ENCODE measurements at regions not wholly inside any gene's neighbourhood (a gene's known extent, or its start where the extent isn't known, plus 50 kb on each side); places are given as distances from the start of the nearest gene placed in this dataset.

DNA sequence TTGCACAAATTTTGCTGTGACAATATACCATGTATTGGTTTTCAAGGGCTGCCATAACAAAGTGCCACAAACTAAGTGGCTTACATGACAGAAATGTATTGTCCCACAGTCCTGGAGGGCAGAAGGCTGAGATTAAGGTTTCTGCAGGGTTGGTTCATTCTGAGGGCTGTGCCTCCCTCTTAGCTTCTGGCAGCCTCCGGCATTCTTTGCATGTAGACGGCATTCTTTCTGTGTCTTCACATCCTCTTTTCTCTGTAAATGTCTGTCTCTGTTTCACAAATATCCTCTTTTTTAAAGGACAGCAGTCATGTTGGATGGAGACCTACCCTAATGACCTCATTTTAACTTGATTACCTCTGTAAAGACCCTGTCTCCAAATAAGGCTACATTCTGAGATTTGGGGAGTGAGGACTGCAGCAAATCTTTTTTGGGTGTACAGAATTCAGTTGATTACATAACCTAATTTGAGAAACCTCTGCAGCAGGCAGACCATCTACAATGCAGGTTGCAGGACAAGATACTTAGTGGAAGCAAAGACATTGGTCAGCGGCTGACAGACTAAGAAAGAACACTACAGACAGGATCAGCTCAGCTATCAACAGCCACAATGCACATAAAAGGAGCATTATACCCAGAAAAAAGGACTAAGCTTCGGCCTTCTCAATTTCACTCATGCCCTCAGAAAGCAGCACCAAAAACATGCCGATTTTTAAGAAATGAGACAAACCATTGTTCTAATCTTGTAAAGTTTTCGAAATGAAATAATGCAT is 84.6 kb upstream of the FAM3C start:
- H3K27ac Mint-ChIP-seq = no peak overlapping the region
- DNase-seq (ENCODE audit: low spot score in 2 of 2) = no peak
- no peak for ATAC-seq
- H3K36me3 Mint-ChIP-seq = no peaks in the 10 kb centered on the region
- no peaks in the 10 kb centered on the region for H3K9me3 Mint-ChIP-seq

DNA sequence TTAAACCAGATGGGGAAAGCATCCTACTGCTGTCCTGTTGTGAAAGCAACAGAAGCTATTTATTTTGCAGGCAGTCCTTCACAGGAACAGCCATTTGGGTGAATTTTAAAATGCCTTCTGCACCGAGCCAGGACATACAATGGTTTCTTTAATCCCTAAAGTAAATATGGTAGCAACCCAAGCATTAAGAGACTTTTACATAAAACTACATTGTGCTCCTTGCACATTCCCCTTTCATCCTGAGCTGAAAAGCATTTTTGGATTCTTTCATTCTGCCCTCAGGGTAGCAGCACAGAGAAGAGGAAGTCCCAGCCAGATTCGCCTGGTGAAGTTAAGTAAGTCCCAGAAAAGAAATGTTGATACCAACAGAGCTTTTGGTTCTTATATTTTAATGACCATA is 84.0 kb upstream of the FAM3C start:
- Mint-ChIP-seq H3K9me3 (no peaks in the 10 kb centered on the region), H3K27ac (no peak overlapping the region), H3K36me3 (no peaks in the 10 kb centered on the region)
- no peak for ATAC-seq
- no peak for DNase-seq (ENCODE audit: low spot score in 2 of 2)

DNA sequence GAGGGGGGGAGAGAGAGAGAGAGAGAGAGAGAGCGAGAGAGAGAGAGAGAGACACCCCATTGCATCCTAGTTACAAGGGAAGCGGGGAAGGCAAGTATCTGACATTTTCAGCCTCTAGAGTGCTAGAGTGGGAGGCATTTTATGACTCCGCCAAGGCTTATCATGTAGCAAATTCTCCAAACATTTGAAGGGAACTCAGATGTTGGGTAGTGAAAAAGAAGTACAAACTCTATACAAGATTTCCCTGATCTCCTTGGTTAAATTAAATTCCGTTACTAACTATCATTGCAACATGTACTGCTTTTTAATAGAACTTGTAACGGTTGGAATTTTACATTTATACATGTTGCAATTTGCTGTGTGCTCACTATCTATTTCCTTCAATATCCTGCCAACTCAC is 83.4 kb upstream of the FAM3C start:
- Mint-ChIP-seq H3K27ac (no peak overlapping the region), H3K36me3 (no peaks in the 10 kb centered on the region), H3K9me3 (no peaks in the 10 kb centered on the region)
- ATAC-seq (no peak), DNase-seq (ENCODE audit: low spot score in 2 of 2) (no peak)

DNA sequence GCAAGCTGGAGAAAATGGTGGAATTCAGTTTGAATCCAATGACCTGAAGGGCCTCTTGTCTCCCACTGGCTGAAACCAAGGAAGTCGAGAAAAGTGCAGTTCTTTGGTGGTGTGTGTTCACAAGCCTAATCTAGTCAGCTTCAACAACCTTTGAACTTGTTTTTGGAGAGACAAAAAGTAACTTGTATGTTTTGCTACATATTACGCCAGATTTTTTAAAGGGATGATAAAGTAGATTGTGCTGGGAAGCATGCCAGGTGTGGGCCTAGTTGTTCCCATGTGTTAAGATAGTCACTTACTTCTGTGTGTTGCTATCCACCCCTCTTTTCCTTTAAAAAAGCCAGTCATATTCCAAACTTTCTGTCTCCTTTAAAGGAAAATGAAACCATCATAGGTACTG is 79.7 kb upstream of the FAM3C start:
- ATAC-seq = no peak
- Mint-ChIP-seq H3K36me3 (peaks cover 0 to 4% of the 10 kb centered on the region in 2 donors), H3K9me3 (peaks cover 0 to 4% of the 10 kb centered on the region in 2 donors), H3K27ac (no peak overlapping the region)
- no peak for DNase-seq (ENCODE audit: low spot score in 2 of 2)

DNA sequence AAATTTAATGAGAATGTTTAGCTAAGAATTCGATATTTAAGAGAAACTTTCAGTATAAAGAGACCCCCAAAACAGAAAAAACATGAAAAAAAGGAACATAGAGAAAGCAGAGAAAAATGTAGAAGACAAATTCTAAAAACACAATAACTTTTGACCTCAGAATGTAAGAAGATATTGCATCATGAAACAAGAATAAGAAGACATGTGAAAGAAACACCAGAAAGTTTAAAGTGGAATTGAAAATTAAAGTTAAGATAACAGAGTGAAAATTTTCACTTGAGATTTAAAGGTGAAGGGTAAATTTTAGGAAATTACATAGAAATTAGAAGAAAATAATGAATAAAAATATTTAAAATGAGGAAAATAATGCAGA is 78.2 kb upstream of the FAM3C start:
- peaks cover 0 to 4% of the 10 kb centered on the region in 2 donors for H3K9me3 Mint-ChIP-seq
- ATAC-seq = no peak

DNA sequence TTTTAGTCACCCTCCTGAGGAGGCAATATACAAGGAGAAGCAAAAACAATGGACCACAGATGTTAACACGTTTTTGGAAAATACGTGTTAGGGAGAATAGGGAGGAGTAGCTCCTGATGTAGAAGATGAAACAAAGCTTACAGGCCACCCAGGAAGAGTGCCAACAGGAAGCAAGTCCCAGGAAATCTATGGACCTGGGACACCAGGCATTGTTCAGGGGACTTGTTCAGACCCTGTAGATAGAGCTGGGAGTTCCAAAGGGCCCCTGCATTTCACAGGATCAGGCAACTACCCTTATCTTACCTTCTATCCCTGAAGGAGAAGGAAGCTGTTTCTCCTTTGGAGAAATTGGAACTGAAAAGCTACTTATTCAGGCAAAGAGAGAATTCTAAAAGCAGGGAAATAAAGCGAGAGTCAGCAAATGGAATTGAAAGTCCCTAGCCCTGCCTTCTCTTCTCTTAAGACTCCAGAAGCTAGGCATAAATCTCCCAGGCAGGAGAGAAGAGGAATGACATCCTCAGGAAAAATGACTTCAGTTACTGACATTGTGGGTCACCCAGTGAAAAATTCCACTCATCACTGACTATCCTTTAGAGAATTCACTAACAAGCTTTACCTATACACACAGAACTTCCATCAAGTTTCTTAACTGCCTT is 77.7 kb upstream of the FAM3C start:
- H3K36me3 Mint-ChIP-seq = peaks cover 0 to 4% of the 10 kb centered on the region in 2 donors
- H3K27ac Mint-ChIP-seq = no peak overlapping the region
- ATAC-seq (no peak), DNase-seq (ENCODE audit: low spot score in 2 of 2) (no peak)
- H3K9me3 Mint-ChIP-seq = peaks cover 0 to 4% of the 10 kb centered on the region in 2 donors

More for the DNA sequence above, 78.2 kb upstream of the FAM3C start:
- no peak for DNase-seq (ENCODE audit: low spot score in 2 of 2)
- no peak overlapping the region for H3K27ac Mint-ChIP-seq
- H3K36me3 Mint-ChIP-seq = peaks cover 0 to 4% of the 10 kb centered on the region in 2 donors

DNA sequence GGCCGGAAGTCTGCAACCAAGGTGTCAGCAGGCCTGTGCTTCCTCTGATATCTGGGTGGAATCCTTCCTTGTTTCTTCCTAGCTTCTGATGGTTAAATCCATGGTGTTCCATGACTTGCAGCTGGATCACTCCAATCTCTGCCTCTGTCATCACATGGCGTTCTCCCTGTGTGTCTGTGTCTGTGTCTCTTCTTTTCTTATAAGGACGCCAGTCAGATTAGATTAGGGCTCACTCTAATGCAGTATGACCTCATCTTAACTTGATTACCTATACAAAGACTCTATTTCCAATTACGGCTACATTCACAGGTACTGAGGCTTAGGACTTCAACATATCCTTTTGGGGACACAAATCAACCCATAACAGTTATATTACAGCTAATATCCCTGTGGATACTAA is 70.3 kb upstream of the FAM3C start:
- Mint-ChIP-seq H3K9me3 (no peaks in the 10 kb centered on the region), H3K27ac (no peak overlapping the region), H3K36me3 (no peaks in the 10 kb centered on the region)
- ATAC-seq = no peak
- DNase-seq (ENCODE audit: low spot score in 2 of 2) = no peak

DNA sequence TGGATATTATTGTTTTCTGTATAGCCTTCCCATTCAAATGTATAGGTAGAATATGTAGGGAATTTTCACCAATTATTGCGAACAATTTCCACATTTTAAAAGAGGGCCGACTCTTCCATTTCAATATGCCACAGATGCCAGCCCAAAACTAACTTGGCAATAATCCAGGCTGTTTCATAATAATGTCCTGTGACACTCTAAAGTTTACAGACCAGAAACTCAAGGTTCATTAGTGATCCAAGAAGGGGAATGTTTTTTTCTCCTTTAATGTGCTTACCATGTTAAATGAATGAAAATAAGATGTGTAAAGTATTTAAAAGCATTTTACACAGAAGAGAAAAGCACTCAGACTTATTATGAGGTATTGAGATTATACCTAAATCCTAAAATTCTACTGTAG is 63.0 kb upstream of the FAM3C start:
- Mint-ChIP-seq H3K27ac (no peak overlapping the region), H3K36me3 (no peaks in the 10 kb centered on the region), H3K9me3 (no peaks in the 10 kb centered on the region)
- ATAC-seq (no peak), DNase-seq (ENCODE audit: low spot score in 2 of 2) (no peak)

DNA sequence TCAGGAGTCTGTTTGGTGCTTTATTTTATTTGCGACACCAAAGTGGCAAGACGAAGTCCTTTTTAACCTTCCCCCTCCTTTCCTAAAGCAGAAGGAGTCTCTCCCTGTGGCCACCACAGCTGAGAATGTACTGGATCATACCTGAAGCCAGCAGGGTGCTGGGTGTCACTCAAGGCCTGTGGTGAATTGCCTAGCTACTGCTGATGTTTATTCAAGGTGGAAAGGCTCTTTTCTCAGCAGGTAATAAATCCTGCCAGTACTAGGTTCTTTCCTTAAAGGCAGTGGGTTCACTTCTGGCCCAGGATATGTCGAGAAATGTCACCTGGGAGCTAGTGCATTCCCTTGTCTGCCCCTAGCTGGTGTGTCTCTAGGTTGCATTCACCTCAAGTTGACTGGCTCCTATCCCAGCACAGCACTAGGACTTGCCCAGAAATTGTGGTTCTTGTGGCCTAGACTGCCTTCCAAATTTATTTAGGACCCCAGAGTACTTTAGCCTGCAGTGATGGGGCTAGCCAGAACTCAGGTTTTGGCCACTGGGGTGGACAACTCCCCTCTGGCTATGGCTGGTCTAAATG is 60.8 kb upstream of the FAM3C start:
- H3K36me3 Mint-ChIP-seq = no peaks in the 10 kb centered on the region
- H3K27ac Mint-ChIP-seq = no peak overlapping the region
- no peak for DNase-seq (ENCODE audit: low spot score in 2 of 2)
- no peak for ATAC-seq
- H3K9me3 Mint-ChIP-seq = peaks cover 3 to 11% of the 10 kb centered on the region in 2 donors

DNA sequence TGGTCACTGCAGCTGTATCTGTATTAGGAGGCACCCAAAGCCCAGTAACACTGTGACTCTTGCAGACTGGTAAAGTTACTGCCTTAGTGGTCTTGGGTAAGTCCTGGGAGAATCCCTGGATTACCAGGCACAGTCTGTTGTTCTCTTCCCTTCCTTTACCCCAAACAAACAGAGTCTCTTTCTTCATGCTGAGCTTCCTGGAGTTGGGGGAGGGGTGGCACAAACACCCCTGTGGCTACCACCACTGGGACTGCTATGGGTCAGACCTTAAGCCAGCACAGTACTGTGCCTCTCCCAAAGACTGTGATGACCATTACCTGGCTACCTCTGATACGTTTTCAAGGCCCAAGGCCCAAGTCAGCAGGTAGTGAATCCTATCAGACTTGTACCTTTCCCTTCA is 59.9 kb upstream of the FAM3C start:
- peaks cover 3 to 11% of the 10 kb centered on the region in 2 donors for H3K9me3 Mint-ChIP-seq
- no peak for ATAC-seq

DNA sequence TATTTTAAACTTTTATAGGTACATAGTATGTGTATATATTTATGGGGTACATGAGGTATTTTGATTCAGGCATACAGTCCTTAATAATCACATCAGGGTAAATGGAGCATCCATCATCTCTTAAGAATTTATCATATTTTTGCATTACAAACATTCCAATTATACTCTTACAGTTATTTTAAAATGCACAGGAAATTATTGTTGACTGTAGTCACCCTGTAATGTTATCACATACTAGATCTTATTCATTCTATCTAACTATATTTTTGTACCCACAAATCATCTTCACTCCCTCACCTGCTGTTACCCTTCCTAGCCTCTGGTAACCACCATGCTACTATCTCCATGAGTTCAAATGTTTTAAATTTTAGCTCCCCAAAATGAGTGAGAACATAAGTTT is 56.3 kb upstream of the FAM3C start:
- no peak for ATAC-seq
- no peak for DNase-seq (ENCODE audit: low spot score in 2 of 2)
- Mint-ChIP-seq H3K27ac (no peak overlapping the region), H3K36me3 (no peaks in the 10 kb centered on the region), H3K9me3 (peaks cover 3 to 11% of the 10 kb centered on the region in 2 donors)

More for the DNA sequence above, 59.9 kb upstream of the FAM3C start:
- no peaks in the 10 kb centered on the region for H3K36me3 Mint-ChIP-seq
- no peak for DNase-seq (ENCODE audit: low spot score in 2 of 2)
- H3K27ac Mint-ChIP-seq = no peak overlapping the region

DNA sequence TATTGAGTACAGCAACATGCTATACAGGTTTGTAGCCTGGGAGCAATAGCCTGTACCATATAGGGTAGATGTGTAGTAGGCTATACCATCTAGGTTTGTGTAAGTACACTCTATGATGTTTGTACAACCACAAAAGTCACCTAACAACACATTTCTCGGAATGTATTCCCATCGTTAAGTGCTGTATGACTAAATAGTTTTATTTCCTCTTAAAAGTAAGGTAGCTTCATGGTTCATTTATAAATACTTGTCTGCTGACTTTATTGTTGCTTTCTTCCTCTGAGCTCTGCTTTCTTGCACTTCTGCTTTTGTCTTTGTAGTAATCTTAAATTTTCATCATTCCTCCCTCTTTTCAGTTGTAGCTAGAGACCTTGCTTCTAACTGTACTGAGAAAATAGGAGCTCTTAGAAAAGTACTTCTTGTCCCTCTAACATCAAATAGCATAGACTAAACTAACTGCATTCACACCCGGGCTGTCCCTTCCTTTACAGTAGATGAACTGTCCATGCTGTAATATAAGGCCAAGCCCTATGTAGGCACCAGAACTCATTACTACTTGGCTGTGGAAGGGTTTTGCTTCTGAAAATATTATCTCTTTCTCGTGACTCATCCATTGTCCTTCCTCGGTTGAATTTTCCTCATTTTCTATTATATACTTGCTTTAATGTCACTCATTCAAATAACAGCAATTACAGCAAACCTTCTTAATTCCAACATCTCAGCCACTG is 55.4 kb upstream of the FAM3C start:
- H3K36me3 Mint-ChIP-seq = no peaks in the 10 kb centered on the region
- no peak for ATAC-seq
- H3K9me3 Mint-ChIP-seq = peaks cover 3 to 11% of the 10 kb centered on the region in 2 donors
- no peak overlapping the region for H3K27ac Mint-ChIP-seq
- no peak for DNase-seq (ENCODE audit: low spot score in 2 of 2)

DNA sequence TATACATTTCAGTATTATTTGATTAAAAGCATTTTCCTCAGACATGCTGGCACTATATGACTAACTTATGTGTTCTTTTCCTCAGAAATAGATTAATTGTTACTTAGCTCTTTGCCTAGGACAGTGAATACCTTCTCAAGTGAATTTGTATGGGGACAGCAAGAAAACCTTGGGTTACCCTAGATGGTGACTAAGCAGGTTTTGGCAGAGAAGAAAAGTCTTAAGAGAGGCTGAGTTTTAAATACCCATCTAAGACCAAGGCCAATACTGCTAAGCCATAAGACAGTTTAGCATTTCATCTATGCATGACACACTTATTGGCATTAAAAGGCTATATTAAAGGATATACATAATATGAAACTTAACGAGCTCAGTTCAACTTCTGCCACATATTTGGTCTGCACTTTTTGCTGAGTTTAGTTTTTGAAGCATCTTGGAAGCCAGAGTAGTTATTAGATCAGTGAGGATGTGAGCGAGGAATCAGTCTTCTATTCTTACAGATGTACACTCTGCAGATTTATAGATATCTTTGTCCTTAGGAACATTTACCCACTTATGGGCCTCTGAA is 54.6 kb upstream of the FAM3C start:
- ATAC-seq (no peak), DNase-seq (ENCODE audit: low spot score in 2 of 2) (no peak)
- Mint-ChIP-seq H3K27ac (no peak overlapping the region), H3K36me3 (no peaks in the 10 kb centered on the region), H3K9me3 (peaks cover 3 to 11% of the 10 kb centered on the region in 2 donors)

DNA sequence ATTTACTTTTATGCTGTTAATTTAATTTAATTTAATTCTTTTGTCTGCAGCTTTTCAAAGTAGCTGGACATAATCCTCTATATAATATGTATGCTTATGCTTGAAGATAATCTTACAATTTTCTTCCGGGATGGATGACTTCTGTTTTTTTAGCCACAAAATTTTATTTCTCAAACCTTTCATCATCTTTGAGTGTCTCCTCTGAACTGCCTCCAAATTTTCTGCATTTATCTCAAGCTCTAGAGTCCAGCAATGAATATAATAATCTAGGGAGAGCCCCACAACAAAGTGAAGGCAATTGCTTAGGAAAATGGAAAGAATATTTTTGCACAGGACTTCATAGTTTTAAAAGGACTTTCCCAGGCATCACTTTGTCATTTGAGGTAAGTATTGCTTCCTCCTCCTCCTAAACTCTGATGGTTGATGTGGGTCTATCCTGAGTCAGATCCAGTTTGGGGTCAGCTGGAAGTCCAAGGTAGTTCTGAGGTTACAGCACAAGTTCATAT is 53.7 kb upstream of the FAM3C start:
- DNase-seq (ENCODE audit: low spot score in 2 of 2) = no peak
- Mint-ChIP-seq H3K27ac (no peak overlapping the region), H3K9me3 (peaks cover 3 to 11% of the 10 kb centered on the region in 2 donors), H3K36me3 (no peaks in the 10 kb centered on the region)
- no peak for ATAC-seq

DNA sequence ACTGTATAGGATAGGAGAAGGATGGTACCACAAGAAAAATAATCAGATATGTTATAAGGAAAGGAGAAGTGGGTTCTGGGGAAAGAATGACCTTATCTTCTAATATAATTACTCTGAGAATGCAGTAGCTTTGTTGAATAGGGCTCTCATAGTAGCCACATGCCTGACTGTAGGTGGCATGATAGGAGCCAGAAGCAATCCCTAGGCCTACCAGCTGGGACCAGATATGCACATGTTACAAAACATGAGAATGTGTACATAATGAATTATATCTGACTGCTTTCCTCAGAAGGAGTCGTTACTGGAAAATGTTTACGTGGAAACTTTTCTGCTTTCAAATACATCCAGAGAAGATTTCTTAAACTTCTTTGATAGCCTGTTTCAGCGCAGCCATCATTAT is 53.2 kb upstream of the FAM3C start:
- ATAC-seq (no peak), DNase-seq (ENCODE audit: low spot score in 2 of 2) (no peak)
- Mint-ChIP-seq H3K27ac (no peak overlapping the region), H3K9me3 (peaks cover 3 to 11% of the 10 kb centered on the region in 2 donors), H3K36me3 (no peaks in the 10 kb centered on the region)

DNA sequence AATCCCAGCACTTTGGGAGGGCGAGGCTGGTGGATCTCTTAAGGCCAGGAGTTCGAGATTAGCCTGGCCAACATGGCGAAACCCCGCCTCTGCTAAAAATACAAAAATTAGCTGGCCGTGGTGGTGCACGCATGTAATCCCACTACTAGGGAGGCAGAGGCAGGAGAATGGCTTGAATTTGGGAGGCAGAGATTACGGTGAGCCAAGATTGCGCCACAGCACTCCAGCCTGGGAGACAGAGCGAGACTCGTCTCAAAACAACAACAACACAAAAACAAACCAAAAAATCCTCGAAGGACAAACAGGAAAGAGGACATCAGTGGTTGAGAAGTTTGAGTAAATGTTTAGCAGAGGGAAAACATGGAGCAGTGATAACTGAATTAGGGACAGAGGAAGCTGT is 52.3 kb upstream of the FAM3C start:
- Mint-ChIP-seq H3K27ac (no peak overlapping the region), H3K9me3 (peaks cover 3 to 10% of the 10 kb centered on the region in 2 donors), H3K36me3 (no peaks in the 10 kb centered on the region)
- DNase-seq (ENCODE audit: low spot score in 2 of 2) = no peak
- no peak for ATAC-seq

DNA sequence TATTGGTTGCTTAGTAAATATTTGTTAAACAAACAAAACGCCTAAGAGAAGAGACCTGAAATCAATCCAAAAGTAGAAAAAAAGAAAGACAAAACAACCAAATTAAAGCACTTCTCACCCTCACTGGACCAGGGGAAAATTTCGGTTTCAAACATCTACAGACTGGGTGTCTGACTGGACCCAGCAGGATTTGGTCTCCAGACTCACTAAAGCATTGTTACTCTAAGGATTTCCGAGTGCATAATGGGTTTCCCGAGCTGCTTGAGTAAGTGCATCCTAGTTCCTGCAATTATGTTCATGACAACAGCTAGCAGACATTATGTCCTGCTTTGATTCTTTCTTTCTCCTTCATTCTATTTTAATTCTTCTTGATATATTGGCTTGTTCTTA is 51.8 kb upstream of the FAM3C start:
- Mint-ChIP-seq H3K9me3 (peaks cover 0 to 5% of the 10 kb centered on the region in 2 donors), H3K27ac (peak overlapping the region in 1 of 2 donors; percentile 66), H3K36me3 (no peaks in the 10 kb centered on the region)
- DNase-seq (ENCODE audit: low spot score in 2 of 2) (no peak), ATAC-seq (no peak)

Data from activated naive CD4-positive, alpha-beta T cell treated with anti-CD3 and anti-CD28 coated beads, Interleukin-2, amount 50 U/mL, for 72 hours (primary cell).